Urothelium cell line (cell line): ENCODE measurements at regions not wholly inside any gene's neighbourhood (a gene's known extent, or its start where the extent isn't known, plus 50 kb on each side); places are given as distances from the start of the nearest gene placed in this dataset.
"Not testable (repeated sequence)": the region's sequence is repeated elsewhere in the genome, so short reads cannot be mapped to it uniquely, and the experiment has no call there.

Source experiments
- DNase-seq: peaks from one replicate; pipeline ENCODE4 v3.0.0; 2011; ENCODE audit warnings: low spot score, mixed read lengths
- FAIRE-seq: peaks from 2 replicates; lab custom pipeline; 2011; peaks lifted over from hg19 to GRCh38; lab: Jason Lieb, UNC

DNA sequence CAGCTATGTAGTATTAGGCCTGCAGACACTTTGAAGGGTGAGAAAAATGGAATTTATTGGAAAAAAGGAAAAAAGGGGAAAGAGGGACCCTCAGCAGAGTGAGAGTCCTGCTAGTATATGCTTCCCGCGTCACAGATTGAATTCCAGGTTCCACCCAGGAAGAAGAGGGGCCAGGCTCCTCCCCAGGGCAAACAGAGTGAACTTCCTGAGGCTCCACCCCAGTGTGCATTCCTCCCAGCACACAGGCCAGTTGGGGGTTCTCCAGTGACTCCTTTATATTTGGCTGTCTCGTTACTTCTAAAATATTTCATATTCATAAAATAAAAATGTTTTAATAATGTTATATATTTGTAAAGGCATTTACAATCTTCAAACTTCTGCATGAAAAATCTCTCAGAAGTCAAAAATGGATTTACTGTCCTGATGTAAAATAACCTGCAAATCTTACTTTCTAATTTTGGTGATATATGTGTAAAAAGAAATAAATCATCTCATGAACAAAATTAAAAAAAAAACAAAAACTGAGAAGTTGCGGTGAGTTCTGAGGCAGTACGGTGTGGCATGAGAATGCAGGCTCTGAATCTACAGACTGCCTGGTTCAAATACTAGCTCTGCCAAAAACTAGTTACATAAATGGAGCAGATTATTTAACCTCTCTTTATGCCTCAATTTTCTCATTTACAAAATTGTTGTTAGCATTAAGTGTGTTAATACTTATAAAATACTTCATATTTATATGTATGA is 175.8 kb upstream of the P2RY1 start:
- DNase-seq (no peak), FAIRE-seq (no peak)

DNA sequence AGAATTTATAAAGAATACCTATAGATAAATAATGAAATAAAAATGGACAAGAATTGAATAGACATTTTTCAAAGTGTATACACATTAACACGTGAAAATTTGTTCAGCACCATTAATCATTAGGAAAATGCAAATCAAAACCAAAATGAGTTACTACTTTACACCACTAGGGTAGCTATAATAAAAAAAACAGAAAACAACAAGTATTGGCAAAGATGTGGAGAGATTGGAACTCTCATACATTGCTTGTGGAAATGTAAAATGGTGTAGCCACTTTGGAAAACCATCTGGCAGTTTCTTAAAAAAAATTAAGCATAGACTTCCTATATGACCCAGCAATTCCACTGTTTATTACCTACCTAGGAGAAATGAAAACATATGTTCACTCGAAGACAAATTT is 172.8 kb upstream of the P2RY1 start:
- no peak for DNase-seq
- no peak for FAIRE-seq

DNA sequence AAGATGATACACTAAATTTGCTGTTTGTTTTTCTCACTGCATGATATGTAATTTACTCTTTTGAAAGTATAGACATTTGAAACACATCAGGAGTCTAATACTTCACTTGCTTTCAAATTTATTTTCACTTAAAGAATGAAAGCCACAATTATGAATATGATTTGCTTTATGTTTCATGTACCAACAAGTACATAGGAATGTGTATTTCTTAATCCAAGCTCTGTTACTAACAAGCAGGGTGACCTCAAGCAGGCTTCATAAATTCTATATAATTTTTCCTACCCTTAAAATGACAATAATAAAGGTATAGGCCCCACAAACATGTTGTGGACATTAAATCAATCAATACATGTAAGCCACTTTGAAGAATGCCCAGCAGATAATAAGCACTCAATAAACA is 170.2 kb upstream of the P2RY1 start:
- FAIRE-seq (no peak), DNase-seq (no peak)

DNA sequence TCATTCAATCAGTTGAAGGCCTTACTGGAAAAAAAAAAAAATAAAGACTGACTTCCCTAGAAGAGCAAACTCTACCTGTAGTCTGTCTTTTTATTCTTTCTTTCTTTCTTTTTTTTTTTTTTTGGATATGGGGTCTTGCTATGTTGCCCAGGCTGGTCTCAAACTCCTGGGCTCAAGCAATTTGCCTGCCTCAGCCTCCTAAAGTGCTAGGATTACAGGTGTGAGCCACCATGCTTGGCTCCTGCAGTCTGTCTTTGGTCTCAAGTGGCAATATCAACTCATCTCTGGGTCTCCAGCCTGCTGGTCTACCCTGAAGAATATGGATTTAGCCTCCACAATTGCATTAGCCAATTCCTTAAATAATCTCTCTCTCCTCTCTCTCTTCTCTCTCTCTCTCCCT is 167.7 kb upstream of the P2RY1 start:
- no peak for DNase-seq
- no peak for FAIRE-seq

DNA sequence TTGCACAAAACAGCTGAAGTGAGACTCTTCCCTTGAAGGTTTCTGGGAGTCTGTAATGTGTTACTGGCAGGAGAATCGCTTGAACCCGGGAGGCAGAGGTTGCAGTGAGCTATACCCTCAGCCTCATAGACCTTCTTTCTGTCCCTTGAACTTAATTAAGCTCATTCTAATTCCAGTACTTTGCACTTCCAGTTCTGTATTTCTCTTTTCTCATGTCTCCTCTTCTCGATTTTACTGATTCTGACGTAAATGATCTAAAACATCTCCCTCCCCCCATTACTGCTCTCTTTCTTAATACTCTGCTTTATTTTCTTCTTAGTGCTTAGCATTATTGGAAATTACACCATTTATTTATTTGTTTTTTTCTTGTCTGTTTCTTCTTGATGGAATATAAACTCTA is 165.4 kb upstream of the P2RY1 start:
- FAIRE-seq (no peak), DNase-seq (no peak)

DNA sequence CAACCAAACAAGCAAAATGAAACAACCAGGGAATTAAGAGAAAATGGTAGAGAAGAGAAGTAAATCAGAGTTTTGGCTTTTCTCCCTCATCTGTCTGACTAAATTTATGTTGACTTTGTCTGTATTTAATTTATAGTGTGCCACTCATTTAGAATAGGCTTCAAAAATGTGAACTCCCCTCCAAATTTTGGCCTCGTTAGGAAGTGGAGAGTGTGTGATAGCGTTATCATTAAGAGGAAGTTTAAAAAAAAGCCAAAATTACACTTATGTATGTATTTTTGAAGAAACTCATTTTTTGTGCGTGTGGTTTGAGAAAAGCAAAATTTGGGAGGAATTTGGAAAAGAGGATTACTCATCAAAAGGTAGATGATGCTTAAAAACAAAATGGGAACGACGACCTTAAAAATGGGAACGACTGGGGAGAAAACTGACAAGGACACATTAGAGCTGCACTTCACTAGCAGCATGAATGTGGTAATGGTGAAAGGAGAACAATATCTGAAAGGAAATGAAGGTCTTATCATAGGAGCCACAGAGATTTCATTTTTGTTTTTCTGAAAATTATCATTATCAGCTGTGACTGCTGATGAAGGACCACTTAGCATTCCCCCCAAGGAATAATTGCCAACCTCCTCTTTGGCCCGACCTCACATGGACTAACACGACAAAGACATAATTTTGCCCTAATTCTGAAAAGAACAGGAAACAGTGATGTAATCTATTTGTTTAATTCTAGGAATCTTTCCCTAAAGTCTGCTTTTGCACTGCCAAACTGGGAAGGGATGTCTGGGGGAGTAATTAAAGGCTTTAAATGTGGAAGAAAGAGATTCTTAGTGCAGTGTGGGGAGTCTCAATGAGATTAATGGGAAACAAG is 163.2 kb upstream of the P2RY1 start:
- FAIRE-seq = no peak
- DNase-seq = no peak

DNA sequence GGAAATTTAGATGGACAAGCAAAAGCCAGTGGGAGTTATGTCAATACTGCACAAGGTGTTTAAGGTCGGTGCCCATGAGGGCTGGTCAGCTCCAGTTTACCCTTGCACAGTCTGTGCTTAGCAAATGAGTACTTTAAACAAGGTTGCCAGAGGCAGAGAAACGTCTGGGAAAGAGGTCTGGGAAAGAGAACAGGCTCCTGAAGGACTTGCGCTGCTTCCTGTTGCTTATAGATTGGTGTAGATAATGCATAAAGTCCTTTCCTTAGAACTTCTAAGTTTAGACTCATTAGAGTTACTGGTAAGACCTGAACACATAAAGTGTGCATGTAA is 162.6 kb upstream of the P2RY1 start:
- FAIRE-seq (no peak), DNase-seq (no peak)

DNA sequence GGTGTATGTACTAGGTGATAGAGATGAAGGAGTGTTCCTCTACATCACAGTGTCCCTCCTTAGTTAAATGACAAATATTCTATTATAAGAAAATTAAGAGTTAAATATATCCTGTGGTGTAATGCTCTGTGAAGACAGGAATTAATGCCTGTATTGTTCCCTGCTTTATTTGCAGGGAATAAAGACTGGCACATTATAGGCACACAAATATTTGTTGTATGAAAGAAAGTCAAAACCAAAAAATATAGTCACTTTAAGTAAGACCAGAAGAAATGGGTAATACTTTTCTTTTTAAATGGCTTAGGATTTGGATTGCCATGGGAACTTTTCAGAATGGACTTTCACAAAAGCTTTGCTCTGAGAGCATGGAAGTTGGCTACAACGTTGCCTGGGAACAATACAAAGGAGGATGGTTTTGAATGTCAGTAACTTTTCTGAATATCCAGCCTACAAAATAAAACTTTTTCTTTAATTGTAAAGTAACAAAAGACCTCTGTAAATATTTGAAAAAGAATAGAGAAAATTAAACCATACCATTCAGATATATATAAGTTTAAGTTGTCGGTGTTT is 158.0 kb upstream of the P2RY1 start:
- FAIRE-seq (no peak), DNase-seq (no peak)

DNA sequence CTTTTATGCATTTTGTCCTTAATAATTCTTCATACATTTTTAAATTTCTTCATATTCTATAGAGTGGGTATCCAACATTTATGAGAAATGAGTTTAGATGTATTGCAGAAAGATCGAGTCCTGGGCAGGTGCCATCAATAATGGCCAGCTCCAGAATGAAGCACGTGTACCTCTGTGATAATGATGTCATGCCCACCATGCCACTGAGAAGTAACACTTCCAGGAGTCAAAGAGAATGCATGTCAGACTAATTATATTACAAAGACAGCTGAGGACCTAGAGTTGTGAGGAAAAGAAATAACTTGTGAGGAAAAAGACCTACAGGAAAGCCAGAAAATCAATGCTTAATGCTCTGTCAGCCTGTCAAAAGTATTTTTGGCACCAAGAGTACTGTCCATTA is 157.4 kb upstream of the P2RY1 start:
- FAIRE-seq (no peak), DNase-seq (no peak)

DNA sequence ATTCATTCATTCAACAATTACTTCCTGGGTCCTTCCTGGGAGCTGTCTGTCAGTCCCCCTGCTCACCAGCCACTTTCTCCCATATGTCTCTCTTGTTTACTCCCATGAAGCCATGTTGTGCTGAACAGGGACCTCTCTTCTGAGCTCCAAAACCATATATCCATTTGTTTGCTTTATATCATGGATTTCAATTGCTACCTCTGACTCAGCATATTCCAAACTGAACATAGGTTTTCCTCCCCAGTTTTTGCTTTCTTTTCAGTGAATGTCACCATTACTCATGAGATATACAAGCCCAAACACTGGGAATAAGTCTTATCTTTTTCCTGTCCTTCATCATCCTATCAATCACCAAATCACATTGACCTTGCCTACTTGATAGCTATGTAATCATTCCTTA is 152.5 kb upstream of the P2RY1 start:
- no peak for FAIRE-seq
- no peak for DNase-seq

DNA sequence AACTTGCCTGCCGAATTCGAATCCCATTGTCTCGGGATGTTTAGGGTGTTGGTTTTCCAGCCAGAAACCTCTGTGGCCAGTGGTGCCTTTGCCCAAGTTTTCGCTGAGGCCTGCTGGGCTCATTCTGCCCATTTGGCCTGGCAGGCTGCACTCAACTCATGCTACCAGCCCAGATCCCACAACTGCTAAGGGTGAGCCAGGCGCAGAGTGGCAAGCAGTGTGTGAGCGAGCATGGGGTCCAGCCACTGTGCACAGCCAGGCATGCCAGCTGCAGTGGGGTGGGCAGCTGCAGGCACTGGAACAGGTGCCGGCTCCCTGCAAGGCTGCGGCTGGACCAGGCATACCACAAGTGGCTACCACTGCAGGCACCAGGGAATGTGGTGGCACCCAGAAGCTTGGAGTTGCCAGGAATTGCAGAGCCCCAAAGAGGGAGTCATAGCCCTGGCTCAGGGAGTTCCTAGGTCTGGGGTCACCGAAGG is 151.4 kb upstream of the P2RY1 start:
- FAIRE-seq = no peak
- no peak for DNase-seq

DNA sequence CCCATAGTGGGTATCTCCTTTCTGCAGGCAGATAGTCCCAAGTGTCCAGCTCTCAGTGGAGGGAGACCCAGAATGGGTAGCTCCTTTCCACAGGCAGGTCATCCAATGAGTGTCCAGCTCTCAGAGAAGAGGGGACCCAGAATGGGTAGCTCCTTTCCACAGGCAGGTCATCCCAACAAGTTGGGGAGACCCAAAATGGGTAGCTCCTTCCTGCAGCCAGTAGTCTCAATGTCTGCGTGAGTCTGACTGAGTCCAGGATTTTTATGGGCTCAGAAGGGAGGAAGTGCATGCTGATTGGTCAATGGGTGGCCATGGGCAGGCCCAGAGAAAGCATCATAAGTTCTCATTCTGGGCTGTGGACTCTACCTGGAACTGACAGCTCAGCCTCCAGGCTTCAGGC is 150.7 kb upstream of the P2RY1 start:
- FAIRE-seq (no peak), DNase-seq (no peak)

DNA sequence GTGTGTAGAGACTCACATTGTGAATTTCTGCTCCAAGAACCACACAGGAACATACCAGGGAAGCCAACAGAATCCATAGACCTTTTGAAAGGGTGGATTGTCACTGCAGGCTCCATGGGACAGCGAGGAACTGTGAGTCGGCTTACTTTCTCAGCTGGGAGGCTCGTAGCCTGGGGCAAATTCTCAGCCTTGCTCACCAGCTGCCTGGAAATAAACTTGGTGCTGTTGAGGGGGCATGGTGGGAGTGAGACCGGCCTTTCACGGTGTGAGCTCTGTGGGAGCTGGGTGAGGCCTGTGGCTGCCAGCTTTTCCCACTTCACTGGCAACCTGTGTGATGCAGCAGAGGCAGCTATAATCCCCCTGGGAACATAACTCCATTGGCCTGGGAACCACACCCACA is 146.6 kb upstream of the P2RY1 start:
- FAIRE-seq (no peak), DNase-seq (no peak)

DNA sequence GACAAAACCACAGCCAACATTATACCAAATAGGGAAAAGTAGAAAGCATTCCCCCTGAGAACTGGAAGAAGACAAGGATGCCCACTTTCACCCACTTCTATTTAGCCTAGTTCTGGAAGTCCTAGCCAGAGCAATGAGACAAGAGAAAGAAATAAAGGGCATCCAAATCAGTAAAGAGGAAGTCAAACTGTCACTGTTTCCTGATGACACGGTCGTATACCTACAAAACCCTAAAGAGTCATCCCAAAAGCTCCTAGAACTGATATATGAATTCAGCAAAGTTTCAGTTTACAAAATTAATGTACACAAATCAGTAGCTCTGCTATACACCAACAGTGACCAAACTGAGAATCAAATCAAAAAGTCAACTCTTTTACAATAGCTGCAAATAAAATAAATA is 142.6 kb upstream of the P2RY1 start:
- not testable (repeated sequence) for DNase-seq, FAIRE-seq

DNA sequence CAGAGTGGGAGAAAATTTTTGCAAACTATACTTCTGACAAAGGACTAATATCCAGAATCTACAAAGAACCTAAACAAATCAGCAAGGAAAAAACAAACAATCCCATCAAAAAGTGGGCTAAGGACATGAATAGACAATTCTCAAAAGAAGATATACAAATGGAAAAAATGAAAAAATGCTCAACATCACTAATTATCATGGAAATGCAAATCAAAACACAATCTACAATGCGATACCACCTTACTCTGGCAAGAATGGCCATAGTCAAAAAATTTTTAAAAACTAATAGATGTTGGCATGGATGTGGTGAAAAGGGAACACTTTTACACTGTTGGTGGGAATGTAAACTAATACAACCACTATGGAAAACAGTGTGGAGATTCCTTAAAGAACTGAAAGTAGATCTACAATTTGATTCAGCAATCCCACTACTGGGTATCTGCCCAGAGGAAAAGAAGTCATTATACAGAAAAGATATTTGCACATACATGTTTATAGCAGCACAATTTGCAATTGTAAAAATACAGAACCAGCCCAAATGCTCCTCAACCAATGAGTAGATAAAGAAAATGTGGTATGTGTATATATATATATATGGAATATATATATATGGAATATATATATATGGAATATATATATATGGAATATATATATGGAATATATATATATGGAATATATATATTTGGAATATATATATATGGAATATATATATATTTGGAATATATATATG is 141.2 kb upstream of the P2RY1 start:
- not testable (repeated sequence) for DNase-seq, FAIRE-seq

DNA sequence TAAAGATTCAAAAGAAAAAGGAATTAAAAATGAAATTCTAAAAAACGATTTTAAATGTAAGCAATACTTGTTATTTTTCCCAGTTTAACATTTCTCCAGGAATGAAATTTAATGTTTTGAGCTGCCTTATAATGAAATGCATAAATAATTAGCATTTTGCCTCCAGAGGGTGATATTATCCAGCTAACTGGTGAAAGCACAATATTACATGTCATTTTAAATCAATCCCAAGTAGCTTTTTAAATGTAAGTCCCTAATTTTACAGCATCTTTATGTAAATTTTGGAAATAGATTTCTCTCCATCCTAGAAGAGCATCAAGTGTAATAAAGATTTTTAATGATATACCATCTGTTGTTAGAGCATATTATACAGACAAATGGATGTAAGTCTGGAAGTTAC is 139.1 kb upstream of the P2RY1 start:
- FAIRE-seq (no peak), DNase-seq (no peak)

DNA sequence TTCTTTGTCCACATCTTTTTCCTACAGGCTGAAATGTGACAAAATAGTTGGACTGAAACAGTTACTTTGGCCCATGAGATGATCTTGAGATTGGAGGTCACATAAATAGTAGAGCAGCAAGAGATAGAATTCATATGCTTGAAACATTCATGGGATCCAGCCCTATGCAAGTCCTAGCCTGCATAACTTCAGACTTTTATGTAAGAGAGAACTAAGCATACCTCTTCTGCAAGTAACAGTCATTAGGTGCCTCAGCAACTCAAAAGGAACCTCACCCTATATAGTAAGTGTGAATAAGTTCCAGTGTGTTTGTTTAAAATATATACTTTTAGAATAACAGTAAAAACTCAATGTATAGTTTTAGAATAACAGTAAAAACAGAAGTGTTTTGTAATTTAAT is 138.0 kb upstream of the P2RY1 start:
- FAIRE-seq (no peak), DNase-seq (no peak)

DNA sequence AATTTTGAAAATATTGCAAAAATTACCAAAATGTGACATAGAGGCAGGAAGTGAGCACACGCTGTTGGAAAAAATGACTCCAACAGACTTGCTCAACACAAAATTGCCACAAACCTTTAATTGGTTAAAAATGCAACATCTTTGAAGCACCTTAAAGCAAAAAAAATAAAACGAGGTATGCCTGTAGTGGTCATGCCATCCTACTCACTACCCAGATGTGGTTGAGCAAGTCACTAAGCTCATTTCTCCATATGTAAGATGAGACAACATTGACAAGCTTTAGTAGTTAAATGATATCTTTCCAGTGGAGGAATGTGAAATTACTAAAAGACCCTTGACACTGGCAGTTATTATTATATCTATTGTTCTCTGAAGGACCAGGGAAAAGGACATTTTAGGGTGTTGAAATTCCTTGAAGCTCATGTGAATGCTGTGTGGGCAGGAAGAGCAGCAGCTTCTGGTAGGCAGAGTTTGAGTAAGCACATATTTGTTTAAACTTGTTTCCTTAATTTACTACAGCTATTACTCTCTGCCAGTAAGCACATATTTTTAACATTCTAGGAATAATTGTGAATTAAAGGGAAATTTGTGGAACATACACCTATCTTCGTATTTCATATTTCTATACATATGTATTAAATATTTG is 131.6 kb upstream of the P2RY1 start:
- DNase-seq (no peak), FAIRE-seq (no peak)

DNA sequence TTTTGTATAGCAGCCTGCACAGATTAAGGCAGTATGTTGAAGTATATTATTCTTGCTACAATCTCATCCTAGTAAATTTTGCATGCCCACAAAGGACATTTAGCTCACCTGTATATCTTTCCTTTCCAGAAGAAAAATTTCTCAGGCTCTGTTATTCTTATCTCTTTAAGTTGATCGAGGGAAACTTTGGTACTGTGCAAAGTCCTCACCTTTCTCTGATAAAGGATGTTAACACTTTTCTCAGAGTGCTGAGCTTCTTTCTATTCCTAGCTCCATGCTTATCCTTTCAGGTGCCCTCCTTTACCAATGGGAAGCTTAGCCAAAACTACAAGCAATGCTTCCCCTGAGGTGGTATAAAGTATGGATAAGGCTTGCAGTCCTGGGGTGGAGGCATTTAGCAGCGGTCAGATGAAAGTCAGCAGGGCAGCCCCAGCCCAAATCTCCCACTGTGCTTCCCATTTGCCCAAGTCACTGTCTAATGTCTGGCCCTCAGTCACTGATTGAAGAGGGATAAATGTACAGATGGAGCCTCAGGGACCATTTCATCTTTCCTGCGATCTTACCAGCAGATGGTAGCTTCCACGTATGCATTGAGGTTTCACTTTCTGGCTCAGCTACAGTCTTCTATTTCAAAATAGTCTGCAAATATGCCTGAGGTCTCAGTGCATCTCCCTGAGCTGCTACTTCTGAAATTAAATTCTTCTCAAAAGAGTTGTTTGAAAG is 127.8 kb upstream of the P2RY1 start:
- no peak for FAIRE-seq

DNA sequence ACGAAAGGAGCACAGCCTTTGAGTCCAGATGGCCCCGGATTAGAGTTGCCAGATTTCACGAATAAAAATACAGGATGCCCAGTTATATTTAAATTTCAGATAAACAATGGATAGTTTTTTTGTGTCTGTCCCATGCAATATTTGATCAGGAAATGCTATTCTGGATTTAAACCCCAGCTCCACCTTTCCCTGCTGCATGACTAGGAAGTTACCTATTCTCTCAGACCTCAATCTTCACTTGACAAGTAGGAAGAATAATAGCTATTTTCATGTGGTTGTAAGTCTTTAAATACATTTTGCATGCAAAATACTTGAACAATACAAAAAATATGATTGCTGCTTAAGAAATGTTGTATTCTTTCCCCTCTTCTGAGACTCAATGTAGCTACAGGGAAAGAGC is 125.3 kb upstream of the P2RY1 start:
- DNase-seq (no peak), FAIRE-seq (no peak)

More for the DNA sequence above, 127.8 kb upstream of the P2RY1 start:
- no peak for DNase-seq
